ENCODE measurements at regions not wholly inside any gene's neighbourhood (a gene's known extent, or its start where the extent isn't known, plus 50 kb on each side); places are given as distances from the start of the nearest gene placed in this dataset.

GRCh38 chr2:236813766-236814165, 244.1 kb downstream of the ACKR3 start:
- TF ChIP-seq EZH2 (IDR thresholded peaks at IDR 0.05) = no peak
- TF ChIP-seq POLR2AphosphoS5 (IDR thresholded peaks at IDR 0.05; ENCODE audit: borderline replicate concordance, low read depth, low read length) = no peak
- no peak for TF ChIP-seq FOXP2 (optimal IDR thresholded peaks at IDR 0.05; ENCODE audit: control extremely low read depth, extremely low read length, insufficient read depth)
